GM10266 (cell line): ENCODE measurements at regions not wholly inside any gene's neighbourhood (a gene's known extent, or its start where the extent isn't known, plus 50 kb on each side); places are given as distances from the start of the nearest gene placed in this dataset.

Experiments used
- DNase-seq: peaks from one replicate; pipeline ENCODE4 v3.0.0; 2012; ENCODE audit errors: extremely low spot score
- CTCF ChIP-seq: IDR thresholded peaks from 2 replicates; pipeline ENCODE4 v1.5.1; 2012; ENCODE audit warnings: mild to moderate bottlenecking, low read depth; ENCODE audit not compliant: control insufficient read depth, insufficient read depth; ENCODE audit errors: missing control alignments

- no peak for DNase-seq
- TF ChIP-seq CTCF = no peak
Measured at GRCh38 chr2:19810148-19810547, 91.6 kb downstream of the TTC32 start.

DNA sequence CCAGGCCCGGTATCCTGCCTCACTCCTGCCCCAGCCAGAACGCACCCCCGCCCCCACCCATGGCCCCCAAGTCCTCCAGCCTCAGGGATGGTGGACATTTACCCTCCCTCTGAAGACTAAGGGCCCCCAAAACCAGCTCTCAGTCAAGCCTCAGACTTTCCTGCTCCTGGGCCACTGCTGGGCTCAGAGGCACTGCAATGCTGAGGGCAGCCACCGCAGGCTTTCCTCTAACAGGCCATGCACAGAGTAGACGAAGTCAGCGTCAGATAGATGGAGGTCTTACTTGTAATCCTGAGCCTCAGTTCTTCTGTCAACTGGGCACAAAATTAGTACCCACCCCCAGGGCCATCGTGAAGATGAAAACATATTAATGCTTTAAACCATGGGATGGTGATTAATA lies 92.6 kb downstream of the TTC32 start:
- DNase-seq = no peak
- no peak for TF ChIP-seq CTCF

- no peak for DNase-seq
- TF ChIP-seq CTCF = no peak
Measured at GRCh38 chr2:19807866-19808265, 93.9 kb downstream of the TTC32 start.

DNA sequence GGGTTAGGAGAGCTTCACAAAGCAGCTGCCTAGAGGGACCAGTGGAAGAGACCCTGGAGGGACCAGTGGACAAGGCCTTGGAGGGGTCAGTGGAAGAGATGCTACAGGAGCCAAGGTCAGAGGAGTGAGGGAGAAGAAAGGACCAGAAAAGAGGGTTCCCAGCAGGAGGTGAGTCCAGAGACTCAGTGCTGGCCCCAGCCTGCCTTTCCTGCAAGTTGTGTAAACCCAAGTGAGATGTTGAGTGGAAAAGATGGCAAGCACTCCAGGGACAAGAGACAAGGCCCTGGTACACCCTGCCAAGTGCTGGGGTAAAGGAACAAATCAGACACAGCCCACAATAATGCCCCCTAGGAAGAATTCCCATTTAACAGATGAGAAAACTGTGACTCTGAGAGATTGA lies 94.4 kb downstream of the TTC32 start:
- no peak for DNase-seq
- TF ChIP-seq CTCF = no peak

DNA sequence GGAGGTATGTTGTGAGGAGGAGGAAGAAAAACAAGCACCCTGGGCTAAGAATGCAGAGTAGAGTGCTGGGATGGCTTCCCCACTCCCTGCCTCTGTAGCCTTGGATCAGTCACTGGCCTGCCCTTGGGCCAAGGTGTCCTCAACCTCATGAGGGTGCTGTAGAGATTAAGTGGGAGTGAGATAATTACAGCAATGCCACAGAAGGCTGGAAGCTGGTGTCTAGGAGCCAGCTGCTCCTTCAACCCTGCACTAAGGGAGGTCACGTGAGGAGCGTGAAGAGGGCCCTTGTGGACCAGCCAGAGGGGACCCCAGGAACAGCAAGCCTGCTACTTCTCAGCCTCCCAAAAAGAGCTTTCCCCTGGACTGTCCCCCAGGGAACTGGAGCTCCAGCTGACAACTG lies 95.2 kb downstream of the TTC32 start:
- no peak for DNase-seq
- TF ChIP-seq CTCF = no peak

- TF ChIP-seq CTCF = no peak
- no peak for DNase-seq
Measured at GRCh38 chr2:19806131-19806530, 95.7 kb downstream of the TTC32 start.

DNA sequence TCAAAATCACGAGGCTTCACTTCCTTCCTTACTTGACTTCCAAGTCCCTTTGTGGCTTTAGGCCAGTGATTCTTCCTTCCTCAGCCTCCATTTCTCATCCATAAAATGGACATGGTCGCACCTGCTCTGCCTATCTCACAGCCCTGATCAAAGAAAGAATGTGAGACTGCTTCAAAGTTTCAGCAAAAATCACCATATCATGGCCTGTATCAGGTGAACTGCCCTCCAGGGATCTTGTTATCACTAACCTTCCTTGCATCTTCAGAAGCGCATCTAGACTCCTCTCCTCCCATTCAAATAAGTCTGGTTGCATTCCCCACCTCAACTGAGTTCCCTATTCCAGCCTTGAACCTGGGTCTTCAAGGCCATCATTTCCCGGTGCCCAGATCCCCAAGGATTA lies 96.5 kb downstream of the TTC32 start:
- no peak for TF ChIP-seq CTCF
- no peak for DNase-seq
